ENCODE measurements at regions not wholly inside any gene's neighbourhood (a gene's known extent, or its start where the extent isn't known, plus 50 kb on each side); places are given as distances from the start of the nearest gene placed in this dataset.

GRCh38 chr15:29437888-29438702, 168.5 kb upstream of the NSMCE3 start:
- H3K27ac ChIP-seq (ENCODE audit: control insufficient read depth, insufficient read depth, low read length), result no peak overlapping the region
- H2AFZ ChIP-seq (ENCODE audit: control insufficient read depth, low read length), result no peak overlapping the region
- dilution Hi-C loops (cut with MboI; ENCODE audit: extremely low pct_ligation_motif_present, low sequenced_read_pairs), result no loop called here
- H3K9me1 ChIP-seq (ENCODE audit: control insufficient read depth, extremely low read depth, insufficient read depth, low read length), result no peaks in the 10 kb centered on the region
- H3K4me3 ChIP-seq (ENCODE audit: control insufficient read depth in 2 of 3, extremely low read depth in 1 of 3, insufficient read depth in 2 of 3, low read depth in 1 of 3, low read length in 3 of 3), result no peak overlapping the region
- H3K9ac ChIP-seq (ENCODE audit: control insufficient read depth, extremely low read depth, insufficient read depth, low read length), result no peak overlapping the region
- H4K20me1 ChIP-seq (ENCODE audit: control insufficient read depth, extremely low read depth, insufficient read depth, low read length), result no peaks in the 10 kb centered on the region
- TF ChIP-seq EZH2 (IDR thresholded peaks at IDR 0.05; ENCODE audit: low read length), result no peak
- TF ChIP-seq CTCF (optimal IDR thresholded peaks at IDR 0.05 in 1 of 3, IDR thresholded peaks at IDR 0.05 in 1 of 3, conservative IDR thresholded peaks at IDR 0.05 in 1 of 3; ENCODE audit: extremely low read depth in 1 of 3, insufficient read depth in 2 of 3, low read length in 3 of 3), result no peak
- no peaks in the 10 kb centered on the region for H3K36me3 ChIP-seq (ENCODE audit: control insufficient read depth in 2 of 2, extremely low read depth in 1 of 2, insufficient read depth in 2 of 2, low read length in 2 of 2)
- no peaks in the 10 kb centered on the region for H3K9me3 ChIP-seq (ENCODE audit: control insufficient read depth, low read depth, low read length)
- H3K4me2 ChIP-seq (ENCODE audit: control insufficient read depth, extremely low read depth, insufficient read depth, low read depth, low read length), result no peak overlapping the region
- no peaks in the 10 kb centered on the region for H3K4me1 ChIP-seq (ENCODE audit: control insufficient read depth, extremely low read depth, insufficient read depth, low read length)
- FAIRE-seq, result no peak
- H3K79me2 ChIP-seq (ENCODE audit: control insufficient read depth, insufficient read depth, low read length), result no peaks in the 10 kb centered on the region
- no peaks in the 10 kb centered on the region for H3K27me3 ChIP-seq (ENCODE audit: control insufficient read depth, extremely low read depth, insufficient read depth, low read length)
- DNase-seq (ENCODE audit: low read depth, low spot score), result no peak

- no peak overlapping the region for H2AFZ ChIP-seq (ENCODE audit: control insufficient read depth, low read length)
- dilution Hi-C loops (cut with MboI; ENCODE audit: extremely low pct_ligation_motif_present, low sequenced_read_pairs), result no loop called here
Observed at GRCh38 chr15:29435811-29436210, 166.2 kb upstream of the NSMCE3 start.

More at GRCh38 chr15:29435811-29436210, 166.2 kb upstream of the NSMCE3 start:
- no peaks in the 10 kb centered on the region for H3K9me3 ChIP-seq (ENCODE audit: control insufficient read depth, low read depth, low read length)
- H3K4me3 ChIP-seq (ENCODE audit: control insufficient read depth in 2 of 3, extremely low read depth in 1 of 3, insufficient read depth in 2 of 3, low read depth in 1 of 3, low read length in 3 of 3), result no peak overlapping the region
- H4K20me1 ChIP-seq (ENCODE audit: control insufficient read depth, extremely low read depth, insufficient read depth, low read length), result no peaks in the 10 kb centered on the region
- no peak overlapping the region for H3K4me2 ChIP-seq (ENCODE audit: control insufficient read depth, extremely low read depth, insufficient read depth, low read depth, low read length)
- no peak overlapping the region for H3K27ac ChIP-seq (ENCODE audit: control insufficient read depth, insufficient read depth, low read length)
- TF ChIP-seq CTCF (optimal IDR thresholded peaks at IDR 0.05 in 1 of 3, IDR thresholded peaks at IDR 0.05 in 1 of 3, conservative IDR thresholded peaks at IDR 0.05 in 1 of 3; ENCODE audit: extremely low read depth in 1 of 3, insufficient read depth in 2 of 3, low read length in 3 of 3) (no peak), EZH2 (IDR thresholded peaks at IDR 0.05; ENCODE audit: low read length) (no peak)
- H3K9me1 ChIP-seq (ENCODE audit: control insufficient read depth, extremely low read depth, insufficient read depth, low read length), result no peaks in the 10 kb centered on the region
- H3K36me3 ChIP-seq (ENCODE audit: control insufficient read depth in 2 of 2, extremely low read depth in 1 of 2, insufficient read depth in 2 of 2, low read length in 2 of 2), result no peaks in the 10 kb centered on the region
- DNase-seq (ENCODE audit: low read depth, low spot score), result no peak
- H3K79me2 ChIP-seq (ENCODE audit: control insufficient read depth, insufficient read depth, low read length), result no peaks in the 10 kb centered on the region
- no peaks in the 10 kb centered on the region for H3K4me1 ChIP-seq (ENCODE audit: control insufficient read depth, extremely low read depth, insufficient read depth, low read length)
- no peak overlapping the region for H3K9ac ChIP-seq (ENCODE audit: control insufficient read depth, extremely low read depth, insufficient read depth, low read length)
- no peaks in the 10 kb centered on the region for H3K27me3 ChIP-seq (ENCODE audit: control insufficient read depth, extremely low read depth, insufficient read depth, low read length)
- FAIRE-seq, result no peak
